HG03280 (cell line): ENCODE measurements at regions not wholly inside any gene's neighbourhood (a gene's known extent, or its start where the extent isn't known, plus 50 kb on each side); places are given as distances from the start of the nearest gene placed in this dataset.
"Not testable (repeated sequence)": the region's sequence is repeated elsewhere in the genome, so short reads cannot be mapped to it uniquely, and the experiment has no call there.

Source experiments
- ATAC-seq: cut with Tn5 transposase; IDR thresholded peaks from one replicate; pipeline ENCODE4 v1.9.1; 2021; ENCODE audit warnings: mild to moderate bottlenecking, moderate library complexity; ENCODE audit not compliant: unreplicated experiment

GRCh38 chr6:167208819-167209576 is 51.2 kb upstream of the GPR31 start:
- no peak for ATAC-seq

- no peak for ATAC-seq
Observed at GRCh38 chr6:167209577-167209975, 51.8 kb upstream of the GPR31 start.

GRCh38 chr6:167210375-167211294 is 52.9 kb upstream of the GPR31 start:
- ATAC-seq, result no peak

GRCh38 chr6:167211295-167211648 is 53.5 kb upstream of the GPR31 start:
- no peak for ATAC-seq

- ATAC-seq, result no peak
Observed at GRCh38 chr6:167211881-167212712, 54.3 kb upstream of the GPR31 start.

- no peak for ATAC-seq
Observed at GRCh38 chr6:167212713-167213005, 54.9 kb upstream of the GPR31 start.

- no peak for ATAC-seq
Observed at GRCh38 chr6:167214206-167214605, 56.4 kb upstream of the GPR31 start.

GRCh38 chr6:167215429-167216250 is 57.9 kb upstream of the GPR31 start:
- not testable (repeated sequence) for ATAC-seq

GRCh38 chr6:167216390-167217050 is 58.7 kb upstream of the GPR31 start:
- not testable (repeated sequence) for ATAC-seq

GRCh38 chr6:167217073-167217472 is 59.3 kb upstream of the GPR31 start:
- not testable (repeated sequence) for ATAC-seq

GRCh38 chr6:167217951-167218759 is 60.4 kb upstream of the GPR31 start:
- peak; percentile 78 for ATAC-seq

- not testable (repeated sequence) for ATAC-seq
Observed at GRCh38 chr6:167219079-167219478, 61.3 kb upstream of the GPR31 start.

GRCh38 chr6:167219967-167220512 is 62.3 kb upstream of the GPR31 start:
- ATAC-seq, result no peak

GRCh38 chr6:167221400-167222201 is 63.8 kb upstream of the GPR31 start:
- no peak for ATAC-seq

- not testable (repeated sequence) for ATAC-seq
Observed at GRCh38 chr6:167225566-167226382, 65.3 kb upstream of the UNC93A start.

GRCh38 chr6:167226383-167226685 is 64.8 kb upstream of the UNC93A start:
- no peak for ATAC-seq

GRCh38 chr6:167226791-167227190 is 64.3 kb upstream of the UNC93A start:
- no peak for ATAC-seq
